Liver (tissue), 7 donors: ENCODE measurements at regions not wholly inside any gene's neighbourhood (a gene's known extent, or its start where the extent isn't known, plus 50 kb on each side); places are given as distances from the start of the nearest gene placed in this dataset.

Experiments used
- DNase-seq: peaks from one replicate; pipeline ENCODE4 v3.0.0-alpha.2; 2017; ENCODE audit warnings: low spot score
- H3K27ac ChIP-seq, 2 donors: one replicate each; pipeline ENCODE4 v1.7.0; 2013; ENCODE audit warnings: inconsistent platforms in 2 of 2, low read length in 2 of 2, control low read depth in 1 of 2, low read depth in 1 of 2, mild to moderate bottlenecking in 1 of 2
- H3K27me3 ChIP-seq, 4 donors: one replicate each; pipeline versions ENCODE4 v1.6.1 to v1.7.0; 2013; ENCODE audit warnings: low read length in 3 of 4, inconsistent platforms in 1 of 4, mild to moderate bottlenecking in 1 of 4, moderate library complexity in 1 of 4; ENCODE audit not compliant: control insufficient read depth in 4 of 4, insufficient read depth in 4 of 4
- H3K36me3 ChIP-seq, 4 donors: one replicate each; pipeline versions ENCODE4 v1.6.1 to v1.7.0; 2013; ENCODE audit warnings: low read length in 3 of 4, mild to moderate bottlenecking in 3 of 4, low read depth in 1 of 4, moderate library complexity in 1 of 4; ENCODE audit not compliant: control insufficient read depth in 4 of 4, insufficient read depth in 3 of 4
- H3K4me1 ChIP-seq, 4 donors: one replicate each; pipeline versions ENCODE4 v1.6.1 to v1.7.0; 2013; ENCODE audit warnings: low read length in 3 of 4, mild to moderate bottlenecking in 3 of 4, moderate library complexity in 1 of 4; ENCODE audit not compliant: control insufficient read depth in 4 of 4, insufficient read depth in 4 of 4
- H3K4me3 ChIP-seq, 3 donors: one replicate each; pipeline versions ENCODE4 v1.6.1 to v1.7.0; 2013; ENCODE audit warnings: low read length in 3 of 3, control low read depth in 1 of 3, low read depth in 1 of 3, mild to moderate bottlenecking in 1 of 3
- H3K9ac ChIP-seq, 2 donors: one replicate each; pipeline ENCODE4 v1.7.0; 2013; ENCODE audit warnings: low read length in 2 of 2, mild to moderate bottlenecking in 2 of 2, moderate library complexity in 2 of 2, control low read depth in 1 of 2, low read depth in 1 of 2
- H3K9me3 ChIP-seq, 4 donors: one replicate each; pipeline versions ENCODE4 v1.6.1 to v1.7.0; 2013; ENCODE audit warnings: low read length in 3 of 4; ENCODE audit not compliant: control insufficient read depth in 4 of 4
- EGR1 ChIP-seq, 2 donors: IDR thresholded peaks; 2 replicates each; pipeline ENCODE4 v1.6.1; 2016 to 2018; ENCODE audit warnings: antibody characterized with exemption in 2 of 2, low read depth in 2 of 2
- FOXA1 ChIP-seq: IDR thresholded peaks from 2 replicates; pipeline ENCODE4 v1.6.1; 2016; ENCODE audit warnings: antibody characterized with exemption
- FOXA2 ChIP-seq: IDR thresholded peaks from 2 replicates; pipeline ENCODE4 v1.6.1; 2016; ENCODE audit warnings: antibody characterized with exemption
- GABPA ChIP-seq, 2 donors: IDR thresholded peaks in 1 of 2; conservative IDR thresholded peaks in 1 of 2; 2 replicates each; pipeline ENCODE4 v1.6.1; 2016; ENCODE audit warnings: antibody characterized with exemption in 2 of 2, mild to moderate bottlenecking in 1 of 2, moderate library complexity in 1 of 2
- HNF4A ChIP-seq, 2 donors: conservative IDR thresholded peaks; 2 replicates each; pipeline ENCODE4 v1.6.1; 2016; ENCODE audit warnings: antibody characterized with exemption in 2 of 2, mild to moderate bottlenecking in 2 of 2
- HNF4G ChIP-seq: IDR thresholded peaks from 2 replicates; pipeline ENCODE4 v1.6.1; 2016; ENCODE audit warnings: antibody characterized with exemption
- NR2F2 ChIP-seq: IDR thresholded peaks from 2 replicates; pipeline ENCODE4 v1.6.1; 2016; ENCODE audit warnings: antibody characterized with exemption
- RAD21 ChIP-seq, 2 donors: IDR thresholded peaks; 2 replicates each; pipeline ENCODE4 v1.6.1; 2016; ENCODE audit warnings: antibody characterized with exemption in 2 of 2, mild to moderate bottlenecking in 2 of 2
- RXRA ChIP-seq, 2 donors: IDR thresholded peaks; 2 replicates each; pipeline ENCODE4 v1.6.1; 2017 to 2018; ENCODE audit warnings: antibody characterized with exemption in 2 of 2, mild to moderate bottlenecking in 1 of 2
- SP1 ChIP-seq: IDR thresholded peaks from 2 replicates; pipeline ENCODE4 v1.6.1; 2018; ENCODE audit warnings: antibody characterized with exemption, mild to moderate bottlenecking
- TAF1 ChIP-seq: conservative IDR thresholded peaks from 2 replicates; pipeline ENCODE4 v1.6.1; 2016; ENCODE audit warnings: antibody characterized with exemption, mild to moderate bottlenecking
- WGBS: extraction: QIAGEN DNeasy Blood & Tissue Kit; methylation state at CpG from one replicate; pipeline ENCODE4 v1.1.7; 2013; 5-methylcytosine and 5-hydroxymethylcytosine counted together
- TF ChIP-seq, protein P1 (sequence below): IDR thresholded peaks from 2 replicates; pipeline ENCODE4 v1.6.1; 2016; ENCODE audit warnings: antibody characterized with exemption
- TF ChIP-seq, protein P2 (sequence below): IDR thresholded peaks from 2 replicates; pipeline ENCODE4 v1.6.1; 2016; ENCODE audit warnings: antibody characterized with exemption
- TF ChIP-seq, protein P3 (sequence below): IDR thresholded peaks from 2 replicates; pipeline ENCODE4 v1.6.1; 2016; ENCODE audit warnings: antibody characterized with exemption, mild to moderate bottlenecking
- donor health status: healthy.
- donor health status: healthy.
- donor health status: healthy.
- donor health status: healthy.

DNA sequence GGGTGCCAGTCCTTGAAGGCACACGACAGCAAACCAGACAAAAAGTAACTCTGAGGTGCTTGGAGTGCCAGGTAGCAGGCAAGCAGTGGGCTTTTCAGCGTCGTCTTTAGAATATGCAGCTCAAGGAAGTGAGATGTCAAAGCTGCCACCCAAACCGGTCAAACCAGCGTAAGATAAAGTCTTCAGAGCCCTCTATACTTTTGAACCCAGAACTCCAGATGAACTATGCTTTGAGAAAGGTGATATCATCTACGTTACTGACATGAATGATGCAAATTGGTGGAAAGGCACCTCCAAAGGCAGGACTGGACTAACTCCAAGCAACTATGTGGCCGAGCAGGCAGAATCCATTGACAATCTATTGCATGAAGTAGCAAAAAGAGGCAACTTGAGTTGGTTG lies 95.9 kb downstream of the TBX3 start:
- Histone ChIP-seq H3K36me3 (no peaks in the 10 kb centered on the region), H3K4me1 (no peaks in the 10 kb centered on the region), H3K9ac (no peak overlapping the region), H3K27ac (no peak overlapping the region), H3K4me3 (no peak overlapping the region), H3K9me3 (no peaks in the 10 kb centered on the region), H3K27me3 (no peaks in the 10 kb centered on the region)
- no peak for DNase-seq
- TF ChIP-seq FOXA2 = no peak
- 86% methylated on average over 7 of the region's 7 CpGs for WGBS

- TF ChIP-seq, protein P1, sequence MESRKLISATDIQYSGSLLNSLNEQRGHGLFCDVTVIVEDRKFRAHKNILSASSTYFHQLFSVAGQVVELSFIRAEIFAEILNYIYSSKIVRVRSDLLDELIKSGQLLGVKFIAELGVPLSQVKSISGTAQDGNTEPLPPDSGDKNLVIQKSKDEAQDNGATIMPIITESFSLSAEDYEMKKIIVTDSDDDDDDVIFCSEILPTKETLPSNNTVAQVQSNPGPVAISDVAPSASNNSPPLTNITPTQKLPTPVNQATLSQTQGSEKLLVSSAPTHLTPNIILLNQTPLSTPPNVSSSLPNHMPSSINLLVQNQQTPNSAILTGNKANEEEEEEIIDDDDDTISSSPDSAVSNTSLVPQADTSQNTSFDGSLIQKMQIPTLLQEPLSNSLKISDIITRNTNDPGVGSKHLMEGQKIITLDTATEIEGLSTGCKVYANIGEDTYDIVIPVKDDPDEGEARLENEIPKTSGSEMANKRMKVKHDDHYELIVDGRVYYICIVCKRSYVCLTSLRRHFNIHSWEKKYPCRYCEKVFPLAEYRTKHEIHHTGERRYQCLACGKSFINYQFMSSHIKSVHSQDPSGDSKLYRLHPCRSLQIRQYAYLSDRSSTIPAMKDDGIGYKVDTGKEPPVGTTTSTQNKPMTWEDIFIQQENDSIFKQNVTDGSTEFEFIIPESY = no peak
- TF ChIP-seq, protein P2, sequence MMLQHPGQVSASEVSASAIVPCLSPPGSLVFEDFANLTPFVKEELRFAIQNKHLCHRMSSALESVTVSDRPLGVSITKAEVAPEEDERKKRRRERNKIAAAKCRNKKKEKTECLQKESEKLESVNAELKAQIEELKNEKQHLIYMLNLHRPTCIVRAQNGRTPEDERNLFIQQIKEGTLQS = no peak
- TF ChIP-seq TAF1 (no peak), GABPA (IDR thresholded peaks at IDR 0.05 in 1 of 2, conservative IDR thresholded peaks at IDR 0.05 in 1 of 2) (no peak), RAD21 (IDR thresholded peaks at IDR 0.05) (no peak), HNF4A (conservative IDR thresholded peaks at IDR 0.05) (no peak), FOXA1 (no peak), EGR1 (IDR thresholded peaks at IDR 0.05; ENCODE audit: low read depth in 2 of 2) (no peak), SP1 (no peak)
- TF ChIP-seq, protein P3, sequence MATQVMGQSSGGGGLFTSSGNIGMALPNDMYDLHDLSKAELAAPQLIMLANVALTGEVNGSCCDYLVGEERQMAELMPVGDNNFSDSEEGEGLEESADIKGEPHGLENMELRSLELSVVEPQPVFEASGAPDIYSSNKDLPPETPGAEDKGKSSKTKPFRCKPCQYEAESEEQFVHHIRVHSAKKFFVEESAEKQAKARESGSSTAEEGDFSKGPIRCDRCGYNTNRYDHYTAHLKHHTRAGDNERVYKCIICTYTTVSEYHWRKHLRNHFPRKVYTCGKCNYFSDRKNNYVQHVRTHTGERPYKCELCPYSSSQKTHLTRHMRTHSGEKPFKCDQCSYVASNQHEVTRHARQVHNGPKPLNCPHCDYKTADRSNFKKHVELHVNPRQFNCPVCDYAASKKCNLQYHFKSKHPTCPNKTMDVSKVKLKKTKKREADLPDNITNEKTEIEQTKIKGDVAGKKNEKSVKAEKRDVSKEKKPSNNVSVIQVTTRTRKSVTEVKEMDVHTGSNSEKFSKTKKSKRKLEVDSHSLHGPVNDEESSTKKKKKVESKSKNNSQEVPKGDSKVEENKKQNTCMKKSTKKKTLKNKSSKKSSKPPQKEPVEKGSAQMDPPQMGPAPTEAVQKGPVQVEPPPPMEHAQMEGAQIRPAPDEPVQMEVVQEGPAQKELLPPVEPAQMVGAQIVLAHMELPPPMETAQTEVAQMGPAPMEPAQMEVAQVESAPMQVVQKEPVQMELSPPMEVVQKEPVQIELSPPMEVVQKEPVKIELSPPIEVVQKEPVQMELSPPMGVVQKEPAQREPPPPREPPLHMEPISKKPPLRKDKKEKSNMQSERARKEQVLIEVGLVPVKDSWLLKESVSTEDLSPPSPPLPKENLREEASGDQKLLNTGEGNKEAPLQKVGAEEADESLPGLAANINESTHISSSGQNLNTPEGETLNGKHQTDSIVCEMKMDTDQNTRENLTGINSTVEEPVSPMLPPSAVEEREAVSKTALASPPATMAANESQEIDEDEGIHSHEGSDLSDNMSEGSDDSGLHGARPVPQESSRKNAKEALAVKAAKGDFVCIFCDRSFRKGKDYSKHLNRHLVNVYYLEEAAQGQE = no peak
- Histone ChIP-seq H3K4me3 (no peak overlapping the region), H3K9ac (no peak overlapping the region), H3K4me1 (peaks cover 0 to 3% (median 1%) of the 10 kb centered on the region in 4 donors), H3K27ac (no peak overlapping the region), H3K27me3 (no peaks in the 10 kb centered on the region), H3K36me3 (no peaks in the 10 kb centered on the region), H3K9me3 (no peaks in the 10 kb centered on the region)
- 32% methylated on average over 2 of the region's 2 CpGs for WGBS
- no peak for DNase-seq
Measured at GRCh38 chr12:114580306-114580705, 103.7 kb downstream of the TBX3 start.

- no peak overlapping the region for H3K27ac ChIP-seq
- peaks cover 0 to 3% (median 1%) of the 10 kb centered on the region in 4 donors for H3K4me1 ChIP-seq
- no peak overlapping the region for H3K9ac ChIP-seq
- TF ChIP-seq RXRA (IDR thresholded peaks at IDR 0.05) = peak in 1 of 2 donors; percentile 9
- no peak for TF ChIP-seq HNF4G
- TF ChIP-seq NR2F2 = no peak
- TF ChIP-seq FOXA2 = no peak
- no peaks in the 10 kb centered on the region for H3K9me3 ChIP-seq
- DNase-seq = no peak
- H3K36me3 ChIP-seq = no peaks in the 10 kb centered on the region
- H3K27me3 ChIP-seq = no peaks in the 10 kb centered on the region
- H3K4me3 ChIP-seq = no peak overlapping the region
- 40% methylated on average over 1 of the region's 1 CpG for WGBS
Measured at GRCh38 chr12:114579389-114579788, 104.6 kb downstream of the TBX3 start.
